Left hindlimb (tissue), 1 donor: ENCODE measurements at regions not wholly inside any gene's neighbourhood (a gene's known extent, or its start where the extent isn't known, plus 50 kb on each side); places are given as distances from the start of the nearest gene placed in this dataset.
"Not testable (repeated sequence)": the region's sequence is repeated elsewhere in the genome, so short reads cannot be mapped to it uniquely, and the experiment has no call there.

ENCODE experiments used
- DNase-seq: peaks from one replicate; pipeline ENCODE4 v3.0.0-alpha.2; 2018

GRCh38 chr21:36247316-36248010 is 72.5 kb upstream of the MORC3 start:
- no peak for DNase-seq

GRCh38 chr21:36249576-36250422 is 70.2 kb upstream of the MORC3 start:
- DNase-seq: no peak

GRCh38 chr21:36250423-36251075 is 69.4 kb upstream of the MORC3 start:
- DNase-seq: no peak

- no peak for DNase-seq
Measured at GRCh38 chr21:36254106-36254941, 65.7 kb upstream of the MORC3 start.

- no peak for DNase-seq
Measured at GRCh38 chr21:36255663-36256062, 64.3 kb upstream of the MORC3 start.

GRCh38 chr21:36257657-36258056 is 62.3 kb upstream of the MORC3 start:
- DNase-seq: no peak

- peak; percentile 57 for DNase-seq
Measured at GRCh38 chr21:36260030-36260787, 59.8 kb upstream of the MORC3 start.

GRCh38 chr21:36260802-36261201 is 59.2 kb upstream of the MORC3 start:
- no peak for DNase-seq

- no peak for DNase-seq
Measured at GRCh38 chr21:36261459-36261858, 58.5 kb upstream of the MORC3 start.

- no peak for DNase-seq
Measured at GRCh38 chr21:36263797-36264196, 56.2 kb upstream of the MORC3 start.

- no peak for DNase-seq
Measured at GRCh38 chr21:36265431-36265830, 54.6 kb upstream of the MORC3 start.

GRCh38 chr21:36267828-36268227 is 52.2 kb upstream of the MORC3 start:
- not testable (repeated sequence) for DNase-seq

- DNase-seq: not testable (repeated sequence)
Measured at GRCh38 chr21:36268264-36268663, 51.7 kb upstream of the MORC3 start.
